ENCODE measurements at regions not wholly inside any gene's neighbourhood (a gene's known extent, or its start where the extent isn't known, plus 50 kb on each side); places are given as distances from the start of the nearest gene placed in this dataset.

GRCh38 chr5:173704615-173705511 lies 88.4 kb upstream of the BOD1 start:
- H3K36me3 ChIP-seq (ENCODE audit: control insufficient read depth in 2 of 2, insufficient read depth in 2 of 2, low read length in 1 of 2) = no peaks in the 10 kb centered on the region

GRCh38 chr5:173705512-173706044 lies 89.1 kb upstream of the BOD1 start:
- no peak overlapping the region for H3K4me3 ChIP-seq (ENCODE audit: low read depth in 1 of 2, low read length in 2 of 2)
- no peak overlapping the region for H3K27ac ChIP-seq (ENCODE audit: low read depth in 2 of 2, low read length in 1 of 2)
- H3K36me3 ChIP-seq (ENCODE audit: control insufficient read depth in 2 of 2, insufficient read depth in 2 of 2, low read length in 1 of 2) = no peaks in the 10 kb centered on the region
- H3K9me3 ChIP-seq (ENCODE audit: control insufficient read depth in 2 of 2, insufficient read depth in 1 of 2, low read depth in 1 of 2, low read length in 1 of 2) = no peaks in the 10 kb centered on the region
- 84 to 87% methylated on average over 13 of the region's 13 CpGs for WGBS, 2 donors
- H3K4me1 ChIP-seq (ENCODE audit: control insufficient read depth in 2 of 2, insufficient read depth in 2 of 2, low read length in 1 of 2) = no peaks in the 10 kb centered on the region
- no peaks in the 10 kb centered on the region for H3K27me3 ChIP-seq (ENCODE audit: control insufficient read depth in 1 of 2, insufficient read depth in 2 of 2, low read length in 2 of 2)

More at GRCh38 chr5:173704615-173705511, 88.4 kb upstream of the BOD1 start:
- Histone ChIP-seq H3K27ac (ENCODE audit: low read depth in 2 of 2, low read length in 1 of 2) (no peak overlapping the region), H3K9me3 (ENCODE audit: control insufficient read depth in 2 of 2, insufficient read depth in 1 of 2, low read depth in 1 of 2, low read length in 1 of 2) (no peaks in the 10 kb centered on the region), H3K4me3 (ENCODE audit: low read depth in 1 of 2, low read length in 2 of 2) (no peak overlapping the region), H3K4me1 (ENCODE audit: control insufficient read depth in 2 of 2, insufficient read depth in 2 of 2, low read length in 1 of 2) (no peaks in the 10 kb centered on the region), H3K27me3 (ENCODE audit: control insufficient read depth in 1 of 2, insufficient read depth in 2 of 2, low read length in 2 of 2) (no peaks in the 10 kb centered on the region)
- 79 to 83% methylated on average over 22 of the region's 22 CpGs for WGBS, 2 donors

GRCh38 chr5:173706700-173707099 lies 90.2 kb upstream of the BOD1 start:
- Histone ChIP-seq H3K4me3 (ENCODE audit: low read depth in 1 of 2, low read length in 2 of 2) (no peak overlapping the region), H3K9me3 (ENCODE audit: control insufficient read depth in 2 of 2, insufficient read depth in 1 of 2, low read depth in 1 of 2, low read length in 1 of 2) (no peaks in the 10 kb centered on the region), H3K36me3 (ENCODE audit: control insufficient read depth in 2 of 2, insufficient read depth in 2 of 2, low read length in 1 of 2) (no peaks in the 10 kb centered on the region), H3K4me1 (ENCODE audit: control insufficient read depth in 2 of 2, insufficient read depth in 2 of 2, low read length in 1 of 2) (no peaks in the 10 kb centered on the region), H3K27ac (ENCODE audit: low read depth in 2 of 2, low read length in 1 of 2) (no peak overlapping the region), H3K27me3 (ENCODE audit: control insufficient read depth in 1 of 2, insufficient read depth in 2 of 2, low read length in 2 of 2) (no peaks in the 10 kb centered on the region)
- 76 to 82% methylated on average over 4 of the region's 4 CpGs for WGBS, 2 donors

GRCh38 chr5:173707392-173707791 lies 90.9 kb upstream of the BOD1 start:
- H3K36me3 ChIP-seq (ENCODE audit: control insufficient read depth in 2 of 2, insufficient read depth in 2 of 2, low read length in 1 of 2) = no peaks in the 10 kb centered on the region
- H3K4me3 ChIP-seq (ENCODE audit: low read depth in 1 of 2, low read length in 2 of 2) = no peak overlapping the region
- no peak overlapping the region for H3K27ac ChIP-seq (ENCODE audit: low read depth in 2 of 2, low read length in 1 of 2)
- H3K27me3 ChIP-seq (ENCODE audit: control insufficient read depth in 1 of 2, insufficient read depth in 2 of 2, low read length in 2 of 2) = no peaks in the 10 kb centered on the region
- no peaks in the 10 kb centered on the region for H3K4me1 ChIP-seq (ENCODE audit: control insufficient read depth in 2 of 2, insufficient read depth in 2 of 2, low read length in 1 of 2)
- 57 to 58% methylated on average over 4 of the region's 4 CpGs for WGBS, 2 donors
- H3K9me3 ChIP-seq (ENCODE audit: control insufficient read depth in 2 of 2, insufficient read depth in 1 of 2, low read depth in 1 of 2, low read length in 1 of 2) = no peaks in the 10 kb centered on the region

GRCh38 chr5:173709145-173709544 lies 92.7 kb upstream of the BOD1 start:
- H3K4me3 ChIP-seq (ENCODE audit: low read depth in 1 of 2, low read length in 2 of 2) = no peak overlapping the region
- H3K36me3 ChIP-seq (ENCODE audit: control insufficient read depth in 2 of 2, insufficient read depth in 2 of 2, low read length in 1 of 2) = no peaks in the 10 kb centered on the region
- no peaks in the 10 kb centered on the region for H3K4me1 ChIP-seq (ENCODE audit: control insufficient read depth in 2 of 2, insufficient read depth in 2 of 2, low read length in 1 of 2)
- WGBS, 2 donors = 77 to 82% methylated on average over 3 of the region's 3 CpGs
- H3K27me3 ChIP-seq (ENCODE audit: control insufficient read depth in 1 of 2, insufficient read depth in 2 of 2, low read length in 2 of 2) = no peaks in the 10 kb centered on the region
- no peak overlapping the region for H3K27ac ChIP-seq (ENCODE audit: low read depth in 2 of 2, low read length in 1 of 2)
- no peaks in the 10 kb centered on the region for H3K9me3 ChIP-seq (ENCODE audit: control insufficient read depth in 2 of 2, insufficient read depth in 1 of 2, low read depth in 1 of 2, low read length in 1 of 2)

- H3K27me3 ChIP-seq (ENCODE audit: control insufficient read depth in 1 of 2, insufficient read depth in 2 of 2, low read length in 2 of 2) = no peaks in the 10 kb centered on the region
- no peaks in the 10 kb centered on the region for H3K4me1 ChIP-seq (ENCODE audit: control insufficient read depth in 2 of 2, insufficient read depth in 2 of 2, low read length in 1 of 2)
- no peaks in the 10 kb centered on the region for H3K9me3 ChIP-seq (ENCODE audit: control insufficient read depth in 2 of 2, insufficient read depth in 1 of 2, low read depth in 1 of 2, low read length in 1 of 2)
- no peaks in the 10 kb centered on the region for H3K36me3 ChIP-seq (ENCODE audit: control insufficient read depth in 2 of 2, insufficient read depth in 2 of 2, low read length in 1 of 2)
- H3K4me3 ChIP-seq (ENCODE audit: low read depth in 1 of 2, low read length in 2 of 2) = no peak overlapping the region
- 56 to 66% methylated on average over 6 of the region's 6 CpGs for WGBS, 2 donors
- no peak overlapping the region for H3K27ac ChIP-seq (ENCODE audit: low read depth in 2 of 2, low read length in 1 of 2)
Observed at GRCh38 chr5:173709761-173710160, 93.3 kb upstream of the BOD1 start.

GRCh38 chr5:173710528-173710927 lies 94.1 kb upstream of the BOD1 start:
- Histone ChIP-seq H3K27me3 (ENCODE audit: control insufficient read depth in 1 of 2, insufficient read depth in 2 of 2, low read length in 2 of 2) (no peaks in the 10 kb centered on the region), H3K9me3 (ENCODE audit: control insufficient read depth in 2 of 2, insufficient read depth in 1 of 2, low read depth in 1 of 2, low read length in 1 of 2) (no peaks in the 10 kb centered on the region), H3K27ac (ENCODE audit: low read depth in 2 of 2, low read length in 1 of 2) (no peak overlapping the region), H3K4me3 (ENCODE audit: low read depth in 1 of 2, low read length in 2 of 2) (no peak overlapping the region), H3K36me3 (ENCODE audit: control insufficient read depth in 2 of 2, insufficient read depth in 2 of 2, low read length in 1 of 2) (no peaks in the 10 kb centered on the region), H3K4me1 (ENCODE audit: control insufficient read depth in 2 of 2, insufficient read depth in 2 of 2, low read length in 1 of 2) (no peaks in the 10 kb centered on the region)
- 91 to 96% methylated on average over 7 of the region's 7 CpGs for WGBS, 2 donors

- 84 to 92% methylated on average over 2 of the region's 2 CpGs for WGBS, 2 donors
- Histone ChIP-seq H3K4me3 (ENCODE audit: low read depth in 1 of 2, low read length in 2 of 2) (no peak overlapping the region), H3K27ac (ENCODE audit: low read depth in 2 of 2, low read length in 1 of 2) (no peak overlapping the region)
Observed at GRCh38 chr5:173711466-173711865, 95.0 kb upstream of the BOD1 start.

GRCh38 chr5:173712609-173713175 lies 96.2 kb upstream of the BOD1 start:
- H3K4me1 ChIP-seq (ENCODE audit: control insufficient read depth in 2 of 2, insufficient read depth in 2 of 2, low read length in 1 of 2) = no peaks in the 10 kb centered on the region
- no peaks in the 10 kb centered on the region for H3K9me3 ChIP-seq (ENCODE audit: control insufficient read depth in 2 of 2, insufficient read depth in 1 of 2, low read depth in 1 of 2, low read length in 1 of 2)
- no peaks in the 10 kb centered on the region for H3K27me3 ChIP-seq (ENCODE audit: control insufficient read depth in 1 of 2, insufficient read depth in 2 of 2, low read length in 2 of 2)
- no peaks in the 10 kb centered on the region for H3K36me3 ChIP-seq (ENCODE audit: control insufficient read depth in 2 of 2, insufficient read depth in 2 of 2, low read length in 1 of 2)
- H3K4me3 ChIP-seq (ENCODE audit: low read depth in 1 of 2, low read length in 2 of 2) = no peak overlapping the region
- WGBS, 2 donors = 76 to 81% methylated on average over 10 of the region's 10 CpGs
- H3K27ac ChIP-seq (ENCODE audit: low read depth in 2 of 2, low read length in 1 of 2) = no peak overlapping the region

More at GRCh38 chr5:173711466-173711865, 95.0 kb upstream of the BOD1 start:
- H3K27me3 ChIP-seq (ENCODE audit: control insufficient read depth in 1 of 2, insufficient read depth in 2 of 2, low read length in 2 of 2) = no peaks in the 10 kb centered on the region
- no peaks in the 10 kb centered on the region for H3K4me1 ChIP-seq (ENCODE audit: control insufficient read depth in 2 of 2, insufficient read depth in 2 of 2, low read length in 1 of 2)
- H3K36me3 ChIP-seq (ENCODE audit: control insufficient read depth in 2 of 2, insufficient read depth in 2 of 2, low read length in 1 of 2) = no peaks in the 10 kb centered on the region
- no peaks in the 10 kb centered on the region for H3K9me3 ChIP-seq (ENCODE audit: control insufficient read depth in 2 of 2, insufficient read depth in 1 of 2, low read depth in 1 of 2, low read length in 1 of 2)

Measured in esophagus (tissue), 2 donors.